ENCODE measurements at regions not wholly inside any gene's neighbourhood (a gene's known extent, or its start where the extent isn't known, plus 50 kb on each side); places are given as distances from the start of the nearest gene placed in this dataset.

- TF ChIP-seq, protein P1, sequence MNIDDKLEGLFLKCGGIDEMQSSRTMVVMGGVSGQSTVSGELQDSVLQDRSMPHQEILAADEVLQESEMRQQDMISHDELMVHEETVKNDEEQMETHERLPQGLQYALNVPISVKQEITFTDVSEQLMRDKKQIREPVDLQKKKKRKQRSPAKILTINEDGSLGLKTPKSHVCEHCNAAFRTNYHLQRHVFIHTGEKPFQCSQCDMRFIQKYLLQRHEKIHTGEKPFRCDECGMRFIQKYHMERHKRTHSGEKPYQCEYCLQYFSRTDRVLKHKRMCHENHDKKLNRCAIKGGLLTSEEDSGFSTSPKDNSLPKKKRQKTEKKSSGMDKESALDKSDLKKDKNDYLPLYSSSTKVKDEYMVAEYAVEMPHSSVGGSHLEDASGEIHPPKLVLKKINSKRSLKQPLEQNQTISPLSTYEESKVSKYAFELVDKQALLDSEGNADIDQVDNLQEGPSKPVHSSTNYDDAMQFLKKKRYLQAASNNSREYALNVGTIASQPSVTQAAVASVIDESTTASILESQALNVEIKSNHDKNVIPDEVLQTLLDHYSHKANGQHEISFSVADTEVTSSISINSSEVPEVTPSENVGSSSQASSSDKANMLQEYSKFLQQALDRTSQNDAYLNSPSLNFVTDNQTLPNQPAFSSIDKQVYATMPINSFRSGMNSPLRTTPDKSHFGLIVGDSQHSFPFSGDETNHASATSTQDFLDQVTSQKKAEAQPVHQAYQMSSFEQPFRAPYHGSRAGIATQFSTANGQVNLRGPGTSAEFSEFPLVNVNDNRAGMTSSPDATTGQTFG (tag by site-specific recombination; IDR thresholded peaks at IDR 0.05; ENCODE audit: borderline replicate concordance) = no peak
Observed at GRCh38 chr13:37357548-37357947, 241.0 kb downstream of the POSTN start (continued).

DNA sequence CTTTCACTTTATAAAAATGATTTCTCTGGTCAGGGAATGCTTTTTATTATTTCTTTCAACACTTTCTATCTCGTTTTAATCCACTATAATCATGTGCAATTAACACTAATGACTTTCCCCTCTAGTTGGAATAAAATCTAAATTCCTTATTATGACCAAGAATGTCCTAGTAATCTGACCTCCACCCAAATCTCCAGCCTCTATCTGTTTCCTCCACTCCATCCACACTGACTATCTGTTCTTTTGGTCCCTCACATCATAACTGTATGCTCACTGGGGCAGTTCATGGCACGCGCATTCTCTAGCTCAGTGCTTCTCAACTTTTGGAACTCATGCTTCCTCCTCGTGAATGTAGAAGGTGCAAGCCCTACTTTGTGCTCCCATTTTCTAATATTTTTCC lies 244.7 kb downstream of the POSTN start:
- POLR2A ChIA-PET = no interaction called here
- H3K36me3 ChIP-seq (ENCODE audit: control insufficient read depth in 2 of 2, insufficient read depth in 1 of 2, low read length in 2 of 2) = no peaks in the 10 kb centered on the region
- CTCF ChIA-PET = no interaction called here

DNA sequence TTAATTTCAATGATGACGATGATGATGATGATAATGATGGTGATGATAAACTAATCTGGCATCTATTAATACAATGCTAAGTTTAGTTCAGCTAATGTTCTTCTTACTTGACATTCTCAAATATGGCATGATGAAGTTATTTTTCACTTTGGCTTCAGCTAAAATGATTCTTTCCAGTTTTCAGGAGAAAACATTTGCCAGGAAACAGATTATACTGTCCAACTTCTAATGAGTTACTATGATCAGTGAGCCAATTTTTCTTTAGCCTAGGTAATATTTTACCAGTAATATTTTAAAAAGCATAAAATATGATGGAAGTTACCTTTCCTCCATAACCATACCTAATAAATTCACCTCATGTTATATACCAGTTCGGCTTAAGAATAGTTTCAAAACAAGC lies 245.7 kb upstream of the CSNK1A1L start:
- CTCF ChIA-PET = no interaction called here
- Histone ChIP-seq H3K9me3 (ENCODE audit: control insufficient read depth, insufficient read depth, low read depth, low read length) (no peaks in the 10 kb centered on the region), H3K36me3 (ENCODE audit: control insufficient read depth in 2 of 2, insufficient read depth in 1 of 2, low read length in 2 of 2) (no peaks in the 10 kb centered on the region), H3K27ac (ENCODE audit: extremely low read depth, low read depth, low read length) (no peak overlapping the region), H3K4me3 (ENCODE audit: low read depth, low read length) (no peak overlapping the region), H3K4me1 (ENCODE audit: control insufficient read depth, insufficient read depth, low read length) (no peaks in the 10 kb centered on the region)
- POLR2A ChIA-PET = no interaction called here
- TF ChIP-seq, protein P2, sequence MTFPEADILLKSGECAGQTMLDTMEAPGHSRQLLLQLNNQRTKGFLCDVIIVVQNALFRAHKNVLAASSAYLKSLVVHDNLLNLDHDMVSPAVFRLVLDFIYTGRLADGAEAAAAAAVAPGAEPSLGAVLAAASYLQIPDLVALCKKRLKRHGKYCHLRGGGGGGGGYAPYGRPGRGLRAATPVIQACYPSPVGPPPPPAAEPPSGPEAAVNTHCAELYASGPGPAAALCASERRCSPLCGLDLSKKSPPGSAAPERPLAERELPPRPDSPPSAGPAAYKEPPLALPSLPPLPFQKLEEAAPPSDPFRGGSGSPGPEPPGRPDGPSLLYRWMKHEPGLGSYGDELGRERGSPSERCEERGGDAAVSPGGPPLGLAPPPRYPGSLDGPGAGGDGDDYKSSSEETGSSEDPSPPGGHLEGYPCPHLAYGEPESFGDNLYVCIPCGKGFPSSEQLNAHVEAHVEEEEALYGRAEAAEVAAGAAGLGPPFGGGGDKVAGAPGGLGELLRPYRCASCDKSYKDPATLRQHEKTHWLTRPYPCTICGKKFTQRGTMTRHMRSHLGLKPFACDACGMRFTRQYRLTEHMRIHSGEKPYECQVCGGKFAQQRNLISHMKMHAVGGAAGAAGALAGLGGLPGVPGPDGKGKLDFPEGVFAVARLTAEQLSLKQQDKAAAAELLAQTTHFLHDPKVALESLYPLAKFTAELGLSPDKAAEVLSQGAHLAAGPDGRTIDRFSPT (tag by site-specific recombination; IDR thresholded peaks at IDR 0.05) = no peak
- TF ChIP-seq ZNF157 (tag by site-specific recombination; IDR thresholded peaks at IDR 0.05) (no peak), ZNF621 (tag by site-specific recombination; IDR thresholded peaks at IDR 0.05) (no peak), ZNF560 (tag by site-specific recombination; IDR thresholded peaks at IDR 0.05; ENCODE audit: borderline replicate concordance) (no peak), ZNF510 (tag by site-specific recombination; IDR thresholded peaks at IDR 0.05; ENCODE audit: insufficient replicate concordance) (no peak), ZNF521 (tag by site-specific recombination; IDR thresholded peaks at IDR 0.05) (no peak), YY1 (tag by site-specific recombination; IDR thresholded peaks at IDR 0.05) (no peak), ZNF473 (tag by site-specific recombination; IDR thresholded peaks at IDR 0.05) (no peak), ZNF280D (tag by site-specific recombination; IDR thresholded peaks at IDR 0.05) (no peak), HOXC10 (CRISPR knock-in tag; IDR thresholded peaks at IDR 0.05) (no peak), ZFP37 (tag by site-specific recombination; IDR thresholded peaks at IDR 0.05) (no peak)

More for the DNA sequence above, 244.7 kb downstream of the POSTN start:
- TF ChIP-seq SALL2 (tag by site-specific recombination; IDR thresholded peaks at IDR 0.05; ENCODE audit: borderline replicate concordance) (no peak), ZNF610 (tag by site-specific recombination; IDR thresholded peaks at IDR 0.05; ENCODE audit: borderline replicate concordance) (no peak), ZNF645 (tag by site-specific recombination; IDR thresholded peaks at IDR 0.05) (no peak), ZNF670 (tag by site-specific recombination; IDR thresholded peaks at IDR 0.05; ENCODE audit: low read depth) (no peak), ZNF350 (tag by site-specific recombination; IDR thresholded peaks at IDR 0.05) (no peak), ZNF768 (tag by site-specific recombination; IDR thresholded peaks at IDR 0.05) (no peak), ZNF416 (tag by site-specific recombination; IDR thresholded peaks at IDR 0.05) (no peak), ZNF76 (tag by site-specific recombination; IDR thresholded peaks at IDR 0.05; ENCODE audit: borderline replicate concordance, low read depth) (no peak), KLF10 (tag by site-specific recombination; IDR thresholded peaks at IDR 0.05) (no peak)
- TF ChIP-seq, protein P3, sequence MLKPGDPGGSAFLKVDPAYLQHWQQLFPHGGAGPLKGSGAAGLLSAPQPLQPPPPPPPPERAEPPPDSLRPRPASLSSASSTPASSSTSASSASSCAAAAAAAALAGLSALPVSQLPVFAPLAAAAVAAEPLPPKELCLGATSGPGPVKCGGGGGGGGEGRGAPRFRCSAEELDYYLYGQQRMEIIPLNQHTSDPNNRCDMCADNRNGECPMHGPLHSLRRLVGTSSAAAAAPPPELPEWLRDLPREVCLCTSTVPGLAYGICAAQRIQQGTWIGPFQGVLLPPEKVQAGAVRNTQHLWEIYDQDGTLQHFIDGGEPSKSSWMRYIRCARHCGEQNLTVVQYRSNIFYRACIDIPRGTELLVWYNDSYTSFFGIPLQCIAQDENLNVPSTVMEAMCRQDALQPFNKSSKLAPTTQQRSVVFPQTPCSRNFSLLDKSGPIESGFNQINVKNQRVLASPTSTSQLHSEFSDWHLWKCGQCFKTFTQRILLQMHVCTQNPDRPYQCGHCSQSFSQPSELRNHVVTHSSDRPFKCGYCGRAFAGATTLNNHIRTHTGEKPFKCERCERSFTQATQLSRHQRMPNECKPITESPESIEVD (tag by site-specific recombination; IDR thresholded peaks at IDR 0.05) = no peak
- TF ChIP-seq, protein P2 (tag by site-specific recombination; IDR thresholded peaks at IDR 0.05) = no peak
- no peaks in the 10 kb centered on the region for H3K4me1 ChIP-seq (ENCODE audit: control insufficient read depth, insufficient read depth, low read length)
- no peak overlapping the region for H3K4me3 ChIP-seq (ENCODE audit: low read depth, low read length)
- H3K9me3 ChIP-seq (ENCODE audit: control insufficient read depth, insufficient read depth, low read depth, low read length) = no peaks in the 10 kb centered on the region
- no peak overlapping the region for H3K27ac ChIP-seq (ENCODE audit: extremely low read depth, low read depth, low read length)

Measured in HEK293 (cell line).